ENCODE measurements at regions not wholly inside any gene's neighbourhood (a gene's known extent, or its start where the extent isn't known, plus 50 kb on each side); places are given as distances from the start of the nearest gene placed in this dataset.

- TF ChIP-seq CTCF (conservative IDR thresholded peaks at IDR 0.05; ENCODE audit: low read depth, low read length) = no peak
- no peak for TF ChIP-seq EZH2 (IDR thresholded peaks at IDR 0.05; ENCODE audit: borderline replicate concordance, low read depth, low read length, poor library complexity, severe bottlenecking)
These were observed 105.3 kb downstream of the BACH1 start for GRCh38 chr21:29403922-29404538.

Measured in A673 (cell line).